D341Med (cell line): ENCODE measurements at regions not wholly inside any gene's neighbourhood (a gene's known extent, or its start where the extent isn't known, plus 50 kb on each side); places are given as distances from the start of the nearest gene placed in this dataset.
"Not testable (repeated sequence)": the region's sequence is repeated elsewhere in the genome, so short reads cannot be mapped to it uniquely, and the experiment has no call there.

Experiments
- DNase-seq: peaks from one replicate; pipeline ENCODE4 v3.0.0; 2012; ENCODE audit warnings: low spot score

GRCh38 chr7:131084336-131084735 lies 243.3 kb upstream of the MKLN1 start:
- not testable (repeated sequence) for DNase-seq

- DNase-seq, result no peak
Measured at GRCh38 chr7:131087756-131088658, 239.7 kb upstream of the MKLN1 start.

GRCh38 chr7:131090188-131090587 lies 237.5 kb upstream of the MKLN1 start:
- DNase-seq, result no peak

GRCh38 chr7:131090886-131091692 lies 236.6 kb upstream of the MKLN1 start:
- no peak for DNase-seq

GRCh38 chr7:131094685-131095084 lies 233.0 kb upstream of the MKLN1 start:
- no peak for DNase-seq

- DNase-seq, result no peak
Measured at GRCh38 chr7:131095346-131095745, 232.3 kb upstream of the MKLN1 start.

- DNase-seq, result no peak
Measured at GRCh38 chr7:131096267-131096927, 231.3 kb upstream of the MKLN1 start.

GRCh38 chr7:131097662-131098376 lies 229.9 kb upstream of the MKLN1 start:
- DNase-seq, result no peak

GRCh38 chr7:131098527-131098926 lies 229.1 kb upstream of the MKLN1 start:
- no peak for DNase-seq

- DNase-seq, result no peak
Measured at GRCh38 chr7:131100357-131101054, 227.2 kb upstream of the MKLN1 start.

- no peak for DNase-seq
Measured at GRCh38 chr7:131103997-131104396, 223.7 kb upstream of the MKLN1 start.

- no peak for DNase-seq
Measured at GRCh38 chr7:131104596-131105293, 222.9 kb upstream of the MKLN1 start.

GRCh38 chr7:131105294-131105798 lies 222.3 kb upstream of the MKLN1 start:
- no peak for DNase-seq

- DNase-seq, result peak; percentile 93
Measured at GRCh38 chr7:131105799-131106680, 221.6 kb upstream of the MKLN1 start.

- DNase-seq, result peak; percentile 72
Measured at GRCh38 chr7:131106681-131107336, 220.9 kb upstream of the MKLN1 start.

GRCh38 chr7:131107337-131108211 lies 220.1 kb upstream of the MKLN1 start:
- peak; percentile 76 for DNase-seq

- DNase-seq, result no peak
Measured at GRCh38 chr7:131108212-131108940, 219.3 kb upstream of the MKLN1 start.
